ENCODE measurements at regions not wholly inside any gene's neighbourhood (a gene's known extent, or its start where the extent isn't known, plus 50 kb on each side); places are given as distances from the start of the nearest gene placed in this dataset.

DNA sequence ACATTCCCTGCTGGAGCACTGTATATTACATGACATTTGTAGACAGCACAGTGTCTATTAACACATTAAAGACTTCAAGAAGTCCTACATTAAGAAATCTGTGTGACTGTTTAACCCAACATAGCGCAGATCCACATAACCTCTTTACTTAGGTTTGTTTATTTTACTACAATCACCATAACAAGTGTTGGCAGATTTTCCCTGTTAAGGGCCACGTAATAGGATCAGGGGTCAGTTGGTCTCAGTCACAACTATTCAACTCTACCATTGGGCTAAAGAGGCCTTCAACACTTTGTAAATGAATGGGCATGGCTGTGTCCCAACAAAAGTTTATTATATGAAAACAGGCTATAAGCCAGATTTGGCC is 51.3 kb upstream of the ADORA2B start:
- ChIA-PET POLR2A (no interaction called here), CTCF (no interaction called here)
- peaks cover 6% of the 10 kb centered on the region; the same call in 1 of the 2 replicates for H3K4me1 ChIP-seq (ENCODE audit: control insufficient read depth, insufficient read depth, low read length)
- H3K27ac ChIP-seq (ENCODE audit: extremely low read depth, low read depth, low read length) = no peak overlapping the region
- TF ChIP-seq ZNF23 (tag by site-specific recombination; IDR thresholded peaks at IDR 0.05; ENCODE audit: borderline replicate concordance) (no peak), ZNF404 (tag by site-specific recombination; IDR thresholded peaks at IDR 0.05) (no peak), BCL11B (tag by site-specific recombination; IDR thresholded peaks at IDR 0.05; ENCODE audit: low read depth) (no peak)
- H3K36me3 ChIP-seq (ENCODE audit: control insufficient read depth in 2 of 2, insufficient read depth in 1 of 2, low read length in 2 of 2) = no peaks in the 10 kb centered on the region
- no peaks in the 10 kb centered on the region for H3K9me3 ChIP-seq (ENCODE audit: control insufficient read depth, insufficient read depth, low read depth, low read length)
- H3K4me3 ChIP-seq (ENCODE audit: low read depth, low read length) = no peak overlapping the region

GRCh38 chr17:15894258-15894657 is 50.7 kb upstream of the ADORA2B start:
- no peak overlapping the region for H3K27ac ChIP-seq (ENCODE audit: extremely low read depth, low read depth, low read length)
- TF ChIP-seq, protein P1, sequence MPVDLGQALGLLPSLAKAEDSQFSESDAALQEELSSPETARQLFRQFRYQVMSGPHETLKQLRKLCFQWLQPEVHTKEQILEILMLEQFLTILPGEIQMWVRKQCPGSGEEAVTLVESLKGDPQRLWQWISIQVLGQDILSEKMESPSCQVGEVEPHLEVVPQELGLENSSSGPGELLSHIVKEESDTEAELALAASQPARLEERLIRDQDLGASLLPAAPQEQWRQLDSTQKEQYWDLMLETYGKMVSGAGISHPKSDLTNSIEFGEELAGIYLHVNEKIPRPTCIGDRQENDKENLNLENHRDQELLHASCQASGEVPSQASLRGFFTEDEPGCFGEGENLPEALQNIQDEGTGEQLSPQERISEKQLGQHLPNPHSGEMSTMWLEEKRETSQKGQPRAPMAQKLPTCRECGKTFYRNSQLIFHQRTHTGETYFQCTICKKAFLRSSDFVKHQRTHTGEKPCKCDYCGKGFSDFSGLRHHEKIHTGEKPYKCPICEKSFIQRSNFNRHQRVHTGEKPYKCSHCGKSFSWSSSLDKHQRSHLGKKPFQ (tag by site-specific recombination; IDR thresholded peaks at IDR 0.05) = no peak
- no peak for TF ChIP-seq ZNF140 (tag by site-specific recombination; IDR thresholded peaks at IDR 0.05)
- TF ChIP-seq ZNF10 (tag by site-specific recombination; IDR thresholded peaks at IDR 0.05) = no peak
- no peak for TF ChIP-seq ZFP3 (tag by site-specific recombination; IDR thresholded peaks at IDR 0.05; ENCODE audit: low read depth)
- TF ChIP-seq BCL11B (tag by site-specific recombination; IDR thresholded peaks at IDR 0.05; ENCODE audit: low read depth) = no peak
- TF ChIP-seq ZNF776 (tag by site-specific recombination; IDR thresholded peaks at IDR 0.05; ENCODE audit: borderline replicate concordance) = no peak
- CTCF ChIA-PET = no interaction called here
- H3K9me3 ChIP-seq (ENCODE audit: control insufficient read depth, insufficient read depth, low read depth, low read length) = no peaks in the 10 kb centered on the region
- peaks cover 6% of the 10 kb centered on the region; the same call in 1 of the 2 replicates for H3K4me1 ChIP-seq (ENCODE audit: control insufficient read depth, insufficient read depth, low read length)
- no peaks in the 10 kb centered on the region for H3K36me3 ChIP-seq (ENCODE audit: control insufficient read depth in 2 of 2, insufficient read depth in 1 of 2, low read length in 2 of 2)
- POLR2A ChIA-PET = no interaction called here
- H3K4me3 ChIP-seq (ENCODE audit: low read depth, low read length) = no peak overlapping the region

- peak; percentile 86 for TF ChIP-seq ZNF10 (tag by site-specific recombination; IDR thresholded peaks at IDR 0.05)
- TF ChIP-seq ZNF302 (tag by site-specific recombination; IDR thresholded peaks at IDR 0.05; ENCODE audit: low read depth) = no peak
- no peak overlapping the region for H3K27ac ChIP-seq (ENCODE audit: extremely low read depth, low read depth, low read length)
- POLR2A ChIA-PET = no interaction called here
- CTCF ChIA-PET = interaction anchor here (0.7 kb wide), 1 partner anchor 626 kb away, joined by 3 read pairs; no protein-coding TSS in a partner anchor
- no peak overlapping the region for H3K4me3 ChIP-seq (ENCODE audit: low read depth, low read length)
- H3K9me3 ChIP-seq (ENCODE audit: control insufficient read depth, insufficient read depth, low read depth, low read length) = no peaks in the 10 kb centered on the region
- no peaks in the 10 kb centered on the region for H3K36me3 ChIP-seq (ENCODE audit: control insufficient read depth in 2 of 2, insufficient read depth in 1 of 2, low read length in 2 of 2)
- H3K4me1 ChIP-seq (ENCODE audit: control insufficient read depth, insufficient read depth, low read length) = peaks cover 6% of the 10 kb centered on the region; the same call in 1 of the 2 replicates
These were observed 49.8 kb upstream of the ADORA2B start for GRCh38 chr17:15894913-15895658.

All from HEK293 (cell line).